K562 (cell line): ENCODE measurements at regions not wholly inside any gene's neighbourhood (a gene's known extent, or its start where the extent isn't known, plus 50 kb on each side); places are given as distances from the start of the nearest gene placed in this dataset.

Experiments used
- CHAMP1 ChIP-seq: fragments of 450-650 bp; IDR thresholded peaks from 2 replicates; pipeline ENCODE4 v1.6.1; 2016; ENCODE audit warnings: mild to moderate bottlenecking
- CHD4 ChIP-seq: fragments of 200-600 bp; sonication (generic); IDR thresholded peaks from 3 replicates; pipeline ENCODE4 v1.6.1; 2012; ENCODE audit warnings: low read depth, mild to moderate bottlenecking, mixed read lengths, low read length, inconsistent platforms; ENCODE audit not compliant: insufficient read depth, insufficient replicate concordance, poor library complexity, severe bottlenecking
- FOXM1 ChIP-seq, 2 experiments: fragments of 450-650 bp in 1 of 2; sonication (generic) in 1 of 2; formaldehyde crosslinking in 1 of 2; IDR thresholded peaks; 2 replicates each; pipeline versions ENCODE4 v1.6.1 to v1.9.0; 2017 to 2022; ENCODE audit warnings: low read depth in 2 of 2, mild to moderate bottlenecking in 2 of 2, missing genetic modification reagents in 1 of 2, moderate library complexity in 1 of 2
- KLF10 ChIP-seq: fragments of 250-450 bp; sonication (Bioruptor Pico); IDR thresholded peaks from 2 replicates; pipeline ENCODE4 v1.6.1; 2021; ENCODE audit warnings: matching md5 sums
- MITF ChIP-seq: IDR thresholded peaks from 2 replicates; pipeline ENCODE4 v1.6.1; 2014; ENCODE audit warnings: antibody characterized with exemption
- NR2C1 ChIP-seq, 2 experiments: fragments of 450-650 bp; IDR thresholded peaks; 2 replicates each; pipeline ENCODE4 v1.6.1; 2017; ENCODE audit warnings: mild to moderate bottlenecking in 2 of 2, antibody characterized with exemption in 1 of 2, inconsistent platforms in 1 of 2, missing compliant biosample characterization in 1 of 2, missing genetic modification characterization in 1 of 2
- SMARCA4 ChIP-seq: fragments of 450-650 bp; IDR thresholded peaks from 2 replicates; pipeline ENCODE4 v1.6.1; 2016
- SMC3 ChIP-seq: conservative IDR thresholded peaks from 2 replicates; pipeline ENCODE4 v1.6.1; 2011; ENCODE audit warnings: low read depth, low read length, improper control_type of control experiment; ENCODE audit not compliant: insufficient read depth
- ZBTB1 ChIP-seq: sonication (generic); formaldehyde crosslinking; IDR thresholded peaks from 2 replicates; pipeline ENCODE4 v1.8.1; 2023; ENCODE audit warnings: missing genetic modification reagents, low read depth, mild to moderate bottlenecking, borderline replicate concordance
- ZBTB40 ChIP-seq, 2 experiments: fragments of 450-650 bp in 1 of 2; sonication (generic) in 1 of 2; formaldehyde crosslinking in 1 of 2; IDR thresholded peaks; 2 replicates each; pipeline versions ENCODE4 v1.7.1 to v1.9.0; 2016 to 2022; ENCODE audit warnings: inconsistent platforms in 1 of 2, mild to moderate bottlenecking in 1 of 2, missing genetic modification reagents in 1 of 2
- ZNF134 ChIP-seq: fragments of 250-450 bp; sonication (Bioruptor Pico); conservative IDR thresholded peaks from 2 replicates; pipeline ENCODE4 v1.4.0; 2020
- ZNF740 ChIP-seq, 3 experiments: fragments of 200-800 bp in 1 of 3; sonication (Bioruptor generic) in 1 of 3; sonication (generic) in 1 of 3; formaldehyde crosslinking in 1 of 3; IDR thresholded peaks; 2 replicates each; pipeline versions ENCODE4 v1.6.1 to v1.8.0; 2016 to 2022; ENCODE audit warnings: mild to moderate bottlenecking in 2 of 3, missing compliant biosample characterization in 2 of 3, missing genetic modification characterization in 2 of 3, missing genetic modification reagents in 1 of 3

- TF ChIP-seq ZBTB40 (IDR thresholded peaks at IDR 0.05) (no peak), ZBTB40 (CRISPR knock-in tag; IDR thresholded peaks at IDR 0.05) (no peak), ZNF740 (CRISPR knock-in tag; IDR thresholded peaks at IDR 0.05) (no peak), ZNF740 (tag; IDR thresholded peaks at IDR 0.05) (no peak), FOXM1 (IDR thresholded peaks at IDR 0.05; ENCODE audit: low read depth) (peak; percentile 41; the same call in 1 of the 2 replicates), FOXM1 (CRISPR knock-in tag; IDR thresholded peaks at IDR 0.05; ENCODE audit: low read depth) (no peak), MITF (no peak), NR2C1 (IDR thresholded peaks at IDR 0.05) (no peak), NR2C1 (tag; IDR thresholded peaks at IDR 0.05) (no peak), SMC3 (no peak), KLF10 (no peak), ZNF134 (CRISPR knock-in tag) (no peak), CHAMP1 (no peak), ZBTB1 (CRISPR knock-in tag) (no peak), CHD4 (no peak), SMARCA4 (peak; percentile 53; the same call in 1 of the 2 replicates)
These were observed 118.9 kb upstream of the ELL2 start (continued) for GRCh38 chr5:96080557-96080956.
